HG03378 (cell line): ENCODE measurements at regions not wholly inside any gene's neighbourhood (a gene's known extent, or its start where the extent isn't known, plus 50 kb on each side); places are given as distances from the start of the nearest gene placed in this dataset.

ENCODE experiments used
- ATAC-seq: cut with Tn5 transposase; IDR thresholded peaks from one replicate; pipeline ENCODE4 v1.9.1; 2021; ENCODE audit warnings: mild to moderate bottlenecking, moderate library complexity; ENCODE audit not compliant: unreplicated experiment

DNA sequence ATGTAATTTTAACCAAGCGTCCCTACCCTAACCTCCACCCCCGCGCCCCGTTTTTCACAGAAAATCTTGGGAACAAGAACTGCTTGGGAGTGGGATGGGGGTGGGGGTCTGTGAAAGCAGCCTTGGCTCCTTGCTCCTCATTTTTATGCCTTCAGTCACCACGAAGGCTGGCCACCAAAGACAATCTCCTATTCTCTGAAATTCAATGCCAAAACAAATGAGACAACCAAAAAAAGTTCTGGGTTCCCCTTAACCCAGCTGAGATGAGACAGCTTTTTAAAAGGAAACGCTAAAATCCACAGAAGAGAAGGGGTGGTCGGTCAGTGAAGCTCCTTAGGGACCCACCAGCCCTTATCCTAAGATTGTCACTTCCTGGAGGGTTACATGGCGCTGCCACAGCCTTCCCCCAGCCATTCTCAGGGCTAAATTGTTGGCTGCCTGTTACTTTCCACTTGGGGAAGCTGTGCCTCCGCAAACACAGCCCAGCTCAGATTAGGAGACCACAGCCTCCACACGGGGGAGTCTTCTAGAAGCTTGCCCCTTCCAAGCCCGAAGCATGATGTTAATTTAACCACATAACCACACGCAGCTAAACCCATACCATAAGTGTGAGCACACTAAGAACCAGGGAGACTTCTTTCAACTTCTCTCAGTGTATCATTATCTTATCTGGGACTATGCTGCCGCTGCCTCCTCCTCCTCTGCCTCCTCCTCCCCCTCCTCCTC is 136.3 kb downstream of the FOXD1 start:
- no peak for ATAC-seq

DNA sequence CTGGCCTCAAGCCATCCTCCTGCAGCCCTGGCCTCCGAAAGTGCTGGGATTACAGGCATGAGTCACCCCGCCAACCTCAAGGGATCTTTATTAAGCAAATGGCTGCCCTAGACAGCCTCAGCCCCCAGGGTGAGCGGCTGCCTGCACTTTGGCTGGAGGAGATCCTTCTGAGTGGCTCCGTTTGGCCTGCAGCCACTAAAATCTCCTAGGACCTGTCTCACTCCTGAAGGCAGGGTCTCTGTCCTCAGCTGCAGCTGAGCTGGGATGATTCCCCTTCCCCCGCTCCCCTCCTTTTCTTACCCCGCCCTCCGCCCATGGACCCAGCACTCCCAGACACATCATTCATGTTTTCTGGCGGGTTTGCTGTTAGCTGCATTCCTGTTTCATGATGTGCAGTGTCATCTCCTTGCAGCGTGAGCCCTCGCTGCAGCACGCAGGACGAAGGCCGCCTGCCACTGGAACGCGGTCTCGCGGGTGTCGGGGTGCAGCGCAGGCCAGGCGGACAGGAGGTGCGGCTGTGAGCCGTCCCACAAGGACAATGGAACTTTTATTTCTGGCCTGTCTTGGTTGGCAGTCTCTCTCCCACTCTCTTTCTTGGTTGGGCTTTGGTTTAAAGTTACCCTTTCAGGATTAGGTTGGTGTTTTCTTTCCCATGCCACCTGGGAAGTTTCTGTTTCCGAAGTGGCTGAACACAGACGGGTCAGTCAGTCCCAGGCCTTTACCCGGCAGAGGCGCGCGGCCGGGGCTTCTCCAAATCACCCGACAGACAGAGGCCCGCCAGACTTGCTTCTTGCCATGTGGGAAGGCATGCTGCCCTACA is 137.1 kb downstream of the FOXD1 start:
- no peak for ATAC-seq

GRCh38 chr5:73307645-73308355 is 134.8 kb downstream of the TMEM174 start:
- no peak for ATAC-seq

- ATAC-seq: no peak
Observed at GRCh38 chr5:73306741-73307275, 133.8 kb downstream of the TMEM174 start.

DNA sequence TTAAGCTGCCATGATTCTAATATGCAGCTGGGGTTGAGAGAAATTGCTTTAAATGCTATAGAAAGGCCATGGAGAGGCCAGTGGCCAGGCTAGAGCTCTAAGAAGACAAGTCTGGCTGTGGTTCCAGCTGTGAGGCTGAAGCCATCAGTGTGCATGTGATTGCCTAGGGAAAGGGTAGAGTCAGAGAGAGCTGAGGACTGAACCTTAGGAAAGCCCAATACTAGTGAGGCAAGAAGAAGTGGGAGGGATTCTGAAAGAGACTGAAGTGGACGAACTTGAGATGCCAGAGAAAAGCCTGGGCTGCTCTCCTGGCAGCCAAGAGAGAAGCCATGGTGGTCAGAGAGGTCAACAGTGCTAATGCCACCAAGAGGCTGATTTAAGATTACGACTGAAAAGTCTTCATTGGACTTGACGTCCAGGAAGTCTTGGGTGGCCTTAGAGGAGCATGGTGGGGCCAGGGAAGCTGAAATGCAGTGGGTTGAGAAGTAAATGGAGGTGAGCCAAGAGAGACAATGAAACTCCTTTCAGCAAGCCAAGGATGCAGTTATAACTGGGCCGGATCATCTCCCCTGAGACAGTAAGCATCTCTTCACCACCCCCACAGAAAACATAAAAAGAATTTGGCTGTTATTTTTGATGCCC is 133.2 kb downstream of the TMEM174 start:
- no peak for ATAC-seq

GRCh38 chr5:73305386-73305785 is 132.4 kb downstream of the TMEM174 start:
- ATAC-seq: no peak

DNA sequence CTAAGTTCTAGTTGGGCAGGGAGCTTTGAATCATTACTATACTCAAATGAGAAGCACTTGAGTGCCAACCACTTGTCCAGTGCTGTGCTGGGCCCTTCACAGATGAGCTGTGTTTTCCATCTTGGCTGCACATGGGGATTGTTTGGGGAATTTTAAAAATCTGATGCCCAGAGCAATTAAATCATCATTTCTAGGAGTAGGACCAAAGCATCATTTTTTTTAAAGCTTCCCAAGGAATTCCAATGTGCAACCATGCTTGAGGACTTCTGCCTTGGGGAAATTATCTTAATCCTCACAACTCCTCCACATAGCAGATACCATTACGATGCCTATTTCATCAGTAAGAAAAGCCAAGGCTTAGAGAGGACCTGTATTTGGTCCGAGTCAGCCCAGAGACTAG is 131.4 kb downstream of the TMEM174 start:
- ATAC-seq: no peak

- no peak for ATAC-seq
Observed at GRCh38 chr5:73303148-73304079, 130.4 kb downstream of the TMEM174 start.

- no peak for ATAC-seq
Observed at GRCh38 chr5:73302797-73303147, 129.8 kb downstream of the TMEM174 start.

- ATAC-seq: no peak
Observed at GRCh38 chr5:73301208-73301901, 128.4 kb downstream of the TMEM174 start.

DNA sequence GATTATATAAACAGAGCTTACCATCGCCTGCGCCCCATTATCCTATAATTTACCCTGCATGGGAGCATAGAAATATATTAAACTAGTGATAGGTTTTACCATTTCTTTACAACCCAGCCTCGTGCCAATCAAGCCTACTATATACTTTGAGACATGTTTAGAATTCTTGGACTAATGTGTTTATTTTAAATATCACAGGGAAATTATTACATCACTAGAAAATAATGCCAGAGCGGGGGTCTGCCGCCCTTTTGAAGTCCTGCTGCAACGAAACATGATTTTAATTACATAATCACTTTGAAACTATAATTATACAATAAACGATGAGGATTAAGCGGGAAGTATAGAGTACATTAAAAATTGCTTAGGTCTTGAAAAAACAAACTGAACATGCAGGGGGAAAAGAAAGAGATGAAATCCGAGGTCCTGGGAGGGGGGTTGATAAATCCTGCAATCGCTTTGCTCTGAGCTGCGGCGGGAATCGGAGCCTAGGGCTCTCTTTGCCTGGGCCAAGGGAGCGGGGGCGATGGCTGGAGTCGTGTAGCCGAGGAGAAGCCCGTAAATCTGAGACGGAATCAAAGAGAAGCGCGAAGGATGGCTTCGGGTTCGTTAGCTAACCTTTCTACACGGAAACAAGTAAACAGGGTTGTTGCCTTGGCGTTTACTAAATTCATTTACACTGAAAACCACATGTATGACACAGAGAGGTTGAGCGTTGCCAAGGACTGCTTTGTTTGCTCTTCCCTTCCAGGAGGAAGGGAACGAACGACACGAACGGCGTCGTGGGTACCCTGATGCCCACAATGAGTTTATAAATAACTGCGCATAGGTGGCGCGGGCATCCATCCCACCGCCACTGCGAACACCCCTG is 127.6 kb downstream of the TMEM174 start:
- ATAC-seq: no peak

- no peak for ATAC-seq
Observed at GRCh38 chr5:73299665-73300336, 126.8 kb downstream of the TMEM174 start.

GRCh38 chr5:73298772-73299630 is 126.0 kb downstream of the TMEM174 start:
- ATAC-seq: no peak

- no peak for ATAC-seq
Observed at GRCh38 chr5:73298251-73298771, 125.3 kb downstream of the TMEM174 start.

DNA sequence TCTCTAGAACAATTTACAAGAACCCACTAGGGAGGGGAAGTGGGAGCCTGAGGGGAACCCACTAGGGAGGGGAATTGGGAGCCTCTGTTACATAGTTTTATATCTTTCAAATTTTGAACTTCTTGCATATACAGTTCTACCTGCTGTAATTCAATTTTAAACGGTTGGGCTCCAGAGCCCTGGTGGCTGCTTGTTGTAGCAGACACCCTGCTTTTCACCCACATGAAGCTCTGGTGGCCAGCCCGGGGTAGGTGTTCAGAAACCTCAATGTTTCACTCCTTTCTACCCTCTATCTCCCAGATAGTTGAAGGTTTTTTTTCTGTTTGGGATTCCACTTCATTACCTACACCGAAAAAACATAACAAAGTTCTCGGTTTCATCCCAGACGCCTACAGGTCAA is 124.4 kb downstream of the TMEM174 start:
- ATAC-seq: no peak

- ATAC-seq: no peak
Observed at GRCh38 chr5:73296772-73297171, 123.8 kb downstream of the TMEM174 start.

- ATAC-seq: no peak
Observed at GRCh38 chr5:73295921-73296320, 122.9 kb downstream of the TMEM174 start.
